Stimulated activated naive CD8-positive, alpha-beta T cell treated with anti-CD3 and anti-CD28 coated beads, Interleukin-15, amount 100 ng/mL, for 72 hours (primary cell): ENCODE measurements at regions not wholly inside any gene's neighbourhood (a gene's known extent, or its start where the extent isn't known, plus 50 kb on each side); places are given as distances from the start of the nearest gene placed in this dataset.

Experiments
- ATAC-seq: fragments of 150-1000 bp; cut with Tn5 transposase; 2 replicates; pipeline ENCODE4 v1.10.0; 2021; ENCODE audit warnings: mild to moderate bottlenecking, moderate library complexity
- DNase-seq, 2 donors: peaks; one replicate each; pipeline ENCODE4 v3.0.0; 2021 to 2022
- H3K27ac Mint-ChIP-seq, 2 donors: one replicate each; pipeline ENCODE4 v1.8.0; 2022; ENCODE audit warnings: mild to moderate bottlenecking in 2 of 2, mixed read lengths in 2 of 2, moderate library complexity in 2 of 2
- H3K27me3 Mint-ChIP-seq: one replicate; pipeline ENCODE4 v1.8.0; 2022; ENCODE audit warnings: mixed read lengths
- H3K4me1 Mint-ChIP-seq: one replicate; pipeline ENCODE4 v1.8.0; 2022; ENCODE audit warnings: mild to moderate bottlenecking, mixed read lengths
- H3K4me3 Mint-ChIP-seq, 2 donors: one replicate each; pipeline ENCODE4 v1.8.0; 2022; ENCODE audit warnings: mild to moderate bottlenecking in 2 of 2, mixed read lengths in 2 of 2, moderate library complexity in 1 of 2
- H3K9me3 Mint-ChIP-seq, 2 donors: one replicate each; pipeline ENCODE4 v1.8.0; 2022; ENCODE audit warnings: mixed read lengths in 2 of 2

DNA sequence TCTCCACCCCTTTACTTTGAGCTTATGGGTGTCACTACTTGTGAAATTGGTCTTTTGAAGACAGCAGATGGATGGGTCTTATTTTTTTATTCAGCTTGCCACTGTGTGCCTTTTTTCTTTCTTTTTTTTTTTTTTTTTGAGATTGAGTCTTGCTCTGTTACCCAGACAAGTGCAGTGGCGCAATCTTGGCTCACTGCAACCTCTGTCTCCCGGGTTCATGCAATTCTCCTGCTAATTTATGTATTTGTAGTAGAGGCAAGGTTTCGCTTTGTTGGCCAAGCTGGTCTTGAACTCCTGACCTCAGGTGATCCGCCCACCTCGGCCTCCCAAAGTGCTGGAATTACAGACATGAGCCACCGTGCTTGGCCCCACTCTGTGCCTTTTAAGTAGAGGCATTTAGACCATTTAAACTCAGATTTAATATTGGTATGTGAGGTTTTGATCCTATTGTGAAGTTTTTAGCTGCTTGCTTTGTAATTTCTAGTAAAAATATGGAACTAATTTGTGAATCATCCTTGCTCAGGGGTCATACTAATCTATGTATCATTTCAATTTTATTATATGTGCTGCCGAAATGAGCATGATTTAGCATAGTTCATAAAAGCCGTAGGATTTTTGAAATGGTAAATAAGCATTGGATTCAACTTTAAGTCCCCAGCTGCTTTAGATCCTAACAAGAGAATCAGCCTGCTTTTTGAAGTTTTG lies 584.5 kb downstream of the SLITRK1 start:
- Mint-ChIP-seq H3K9me3 (peaks cover 4 to 11% of the 10 kb centered on the region in 2 donors), H3K4me1 (no peaks in the 10 kb centered on the region), H3K27me3 (no peaks in the 10 kb centered on the region), H3K4me3 (no peak overlapping the region), H3K27ac (no peak overlapping the region)
- ATAC-seq = no peak
- no peak for DNase-seq

DNA sequence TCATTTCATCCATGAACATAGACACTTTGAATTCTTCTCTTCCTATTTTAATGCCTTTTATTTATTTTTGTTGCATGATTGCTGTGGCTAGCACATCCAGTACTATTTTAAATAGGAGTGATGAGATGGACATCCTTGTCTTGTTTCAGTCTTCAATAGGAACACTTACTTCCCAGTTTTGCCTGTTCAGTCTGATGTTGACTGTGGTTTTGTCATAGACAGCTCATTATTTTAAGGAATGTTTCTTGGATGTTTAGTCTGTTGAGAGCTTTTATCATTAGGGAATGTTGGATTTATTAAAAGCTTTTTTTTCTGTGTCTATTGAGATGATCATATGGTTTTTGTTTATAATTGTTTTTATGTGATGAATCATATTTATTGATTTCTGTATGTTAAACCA lies 586.6 kb downstream of the SLITRK1 start:
- Mint-ChIP-seq H3K27ac (no peak overlapping the region), H3K27me3 (no peaks in the 10 kb centered on the region)

DNA sequence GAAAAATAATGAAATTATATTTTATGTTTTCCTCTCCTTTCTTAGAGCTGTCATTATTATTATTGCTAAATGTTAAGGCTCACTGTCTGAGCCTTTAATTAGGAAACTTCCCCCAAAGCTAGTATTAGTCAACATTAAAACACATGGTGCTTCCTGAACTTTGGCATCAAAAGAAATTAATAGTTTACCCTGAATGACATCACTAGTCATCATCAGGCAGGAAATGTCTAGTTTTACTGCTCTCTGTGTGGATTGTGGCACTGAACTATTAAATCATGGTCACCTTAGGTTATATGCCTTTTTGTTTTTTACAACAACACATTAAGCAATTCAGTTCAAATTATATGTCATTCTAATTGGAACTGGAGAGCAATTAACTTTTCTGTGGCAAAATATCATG lies 595.5 kb downstream of the SLITRK1 start:
- Mint-ChIP-seq H3K27ac (no peak overlapping the region), H3K27me3 (no peaks in the 10 kb centered on the region), H3K9me3 (no peaks in the 10 kb centered on the region), H3K4me3 (no peak overlapping the region), H3K4me1 (no peaks in the 10 kb centered on the region)
- no peak for DNase-seq
- ATAC-seq = no peak

More for the DNA sequence above, 586.6 kb downstream of the SLITRK1 start:
- DNase-seq (no peak), ATAC-seq (no peak)
- no peaks in the 10 kb centered on the region for H3K4me1 Mint-ChIP-seq
- peaks cover 4 to 11% of the 10 kb centered on the region in 2 donors for H3K9me3 Mint-ChIP-seq
- no peak overlapping the region for H3K4me3 Mint-ChIP-seq

DNA sequence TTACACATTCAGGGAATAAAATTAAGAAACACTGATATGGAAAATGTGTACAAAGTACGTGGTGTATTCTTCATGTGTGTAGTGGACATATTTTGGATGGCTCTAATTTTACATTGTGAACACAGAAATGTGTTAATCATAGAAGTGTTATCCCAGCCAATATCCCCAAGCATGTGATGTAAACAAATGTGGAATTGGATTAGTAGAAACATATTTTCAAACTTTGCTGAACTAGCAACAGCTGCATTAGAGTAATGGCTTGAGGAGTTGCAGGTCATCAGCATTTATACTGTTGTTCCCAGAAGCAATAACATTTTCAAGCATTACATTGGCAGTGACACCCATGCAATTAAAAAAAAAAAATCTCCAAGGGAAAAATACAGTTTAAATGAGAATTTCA lies 600.6 kb downstream of the SLITRK1 start:
- Mint-ChIP-seq H3K4me1 (no peaks in the 10 kb centered on the region), H3K9me3 (no peaks in the 10 kb centered on the region), H3K4me3 (no peak overlapping the region), H3K27ac (no peak overlapping the region), H3K27me3 (no peaks in the 10 kb centered on the region)
- DNase-seq = no peak
- no peak for ATAC-seq

DNA sequence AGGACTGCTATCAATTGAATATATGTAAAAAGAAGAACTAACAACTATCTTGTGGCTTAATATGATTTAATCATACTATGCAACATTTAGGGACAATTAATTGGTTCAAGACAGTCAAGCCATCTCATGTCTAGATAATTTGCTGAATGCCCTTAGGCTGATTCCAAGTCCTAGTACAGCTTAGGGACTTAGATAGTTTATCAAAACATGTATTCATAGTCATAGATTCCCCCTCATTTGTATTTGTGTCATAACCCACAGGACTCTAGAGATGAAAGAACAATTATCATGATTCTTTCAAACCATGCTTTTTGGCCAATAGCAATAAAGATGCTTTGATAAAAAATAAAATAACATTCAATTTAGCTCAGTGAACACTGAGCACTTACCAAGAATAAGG lies 607.6 kb downstream of the SLITRK1 start:
- Mint-ChIP-seq H3K27me3 (no peaks in the 10 kb centered on the region), H3K4me3 (no peak overlapping the region), H3K9me3 (peaks cover 0 to 7% of the 10 kb centered on the region in 2 donors), H3K27ac (no peak overlapping the region), H3K4me1 (no peaks in the 10 kb centered on the region)
- DNase-seq (no peak), ATAC-seq (no peak)

DNA sequence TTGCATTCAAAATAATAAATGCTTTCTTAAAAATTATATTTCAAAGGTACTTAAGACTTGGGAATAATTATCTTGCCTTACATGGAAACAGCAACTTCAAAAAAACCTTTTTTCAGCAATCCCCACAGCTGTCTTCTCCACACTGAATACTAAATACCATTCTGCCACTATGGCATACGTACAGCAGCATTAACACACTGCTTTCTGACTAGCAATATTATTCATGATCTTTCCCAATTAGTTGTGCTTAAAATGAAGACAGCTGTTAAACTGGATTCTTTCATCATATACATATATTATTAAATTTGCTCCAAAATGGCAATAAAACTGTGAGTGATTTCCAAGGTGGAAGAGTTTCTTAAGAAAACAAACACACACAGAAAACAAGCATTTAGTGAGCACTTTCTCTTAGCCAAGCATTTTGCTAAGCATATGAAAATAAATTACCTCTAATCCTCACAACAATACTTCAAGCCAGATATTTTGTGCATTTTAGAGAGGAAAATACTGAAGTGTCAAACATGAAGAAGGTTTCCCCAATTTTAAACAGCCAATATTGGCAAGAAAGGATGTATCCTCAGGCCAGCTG lies 609.5 kb downstream of the SLITRK1 start:
- DNase-seq = no peak
- Mint-ChIP-seq H3K4me3 (no peak overlapping the region), H3K27ac (no peak overlapping the region), H3K9me3 (peaks cover 0 to 7% of the 10 kb centered on the region in 2 donors), H3K4me1 (no peaks in the 10 kb centered on the region), H3K27me3 (no peaks in the 10 kb centered on the region)
- no peak for ATAC-seq

DNA sequence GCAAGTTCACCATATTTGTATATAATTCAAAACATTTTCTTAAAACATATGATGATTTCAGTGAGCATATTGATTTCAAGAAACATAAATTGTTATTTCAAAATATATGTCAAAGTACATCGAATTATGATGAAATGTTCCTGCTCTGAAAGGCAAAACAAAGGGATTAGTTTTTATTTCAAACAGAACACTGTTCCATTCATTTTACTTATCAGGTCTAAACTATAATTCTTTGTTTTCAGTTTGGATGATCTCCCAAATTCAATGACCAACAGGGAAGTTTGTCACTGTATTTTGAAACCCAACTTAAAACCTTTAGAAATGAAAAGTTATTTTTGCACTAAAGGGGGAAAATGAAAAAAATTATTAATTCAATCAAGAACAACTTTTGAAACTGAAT lies 610.2 kb downstream of the SLITRK1 start:
- ATAC-seq (no peak), DNase-seq (no peak)
- no peak overlapping the region for H3K4me3 Mint-ChIP-seq
- H3K27ac Mint-ChIP-seq = no peak overlapping the region
- no peaks in the 10 kb centered on the region for H3K4me1 Mint-ChIP-seq
- no peaks in the 10 kb centered on the region for H3K27me3 Mint-ChIP-seq
- H3K9me3 Mint-ChIP-seq = peaks cover 0 to 7% of the 10 kb centered on the region in 2 donors

DNA sequence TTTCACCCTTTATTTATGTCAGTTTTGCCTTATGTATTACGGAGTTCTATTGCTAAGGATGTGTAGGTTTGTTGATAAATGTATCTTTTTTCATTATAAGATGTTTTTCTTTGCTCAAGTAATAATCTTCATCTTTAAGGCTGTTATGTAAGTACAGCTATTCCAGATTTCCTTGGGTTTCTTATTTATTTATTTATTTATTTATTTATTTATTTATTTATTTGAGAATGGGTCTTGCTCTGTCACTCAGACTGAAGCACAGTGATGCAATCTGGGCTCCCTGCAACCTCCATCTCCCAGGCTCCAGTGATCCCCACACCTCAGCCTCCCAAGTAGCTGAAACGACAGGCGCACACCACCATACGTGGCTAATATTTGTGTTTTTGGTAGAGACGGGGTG lies 617.0 kb downstream of the SLITRK1 start:
- DNase-seq = no peak
- ATAC-seq = no peak
- no peaks in the 10 kb centered on the region for H3K4me1 Mint-ChIP-seq
- peaks cover 0 to 23% of the 10 kb centered on the region in 2 donors for H3K9me3 Mint-ChIP-seq
- no peak overlapping the region for H3K4me3 Mint-ChIP-seq
- no peak overlapping the region for H3K27ac Mint-ChIP-seq
- H3K27me3 Mint-ChIP-seq = no peaks in the 10 kb centered on the region

DNA sequence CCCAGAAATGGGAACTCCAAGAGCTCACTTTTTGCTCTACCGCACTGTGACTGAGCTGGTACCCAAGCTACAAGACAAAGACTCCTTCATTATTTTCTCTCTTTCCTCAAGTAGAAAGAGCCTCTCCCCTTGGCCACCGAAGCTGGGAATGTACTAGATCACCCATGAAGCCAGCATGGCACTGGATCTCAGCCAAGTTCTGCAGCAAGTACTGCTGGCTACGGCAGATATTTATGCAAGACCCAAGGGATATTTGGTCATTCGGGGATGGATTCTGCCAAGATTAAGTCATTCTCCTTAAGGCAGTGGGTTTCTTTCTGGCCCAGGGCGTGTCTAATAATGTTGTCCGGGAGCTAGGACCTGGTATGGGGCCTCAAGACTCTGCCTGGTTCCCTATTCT lies 633.5 kb downstream of the SLITRK1 start:
- Mint-ChIP-seq H3K27ac (no peak overlapping the region), H3K9me3 (peaks cover 14 to 29% of the 10 kb centered on the region in 2 donors), H3K27me3 (no peaks in the 10 kb centered on the region), H3K4me1 (no peaks in the 10 kb centered on the region), H3K4me3 (no peak overlapping the region)
- no peak for DNase-seq
- ATAC-seq = no peak

DNA sequence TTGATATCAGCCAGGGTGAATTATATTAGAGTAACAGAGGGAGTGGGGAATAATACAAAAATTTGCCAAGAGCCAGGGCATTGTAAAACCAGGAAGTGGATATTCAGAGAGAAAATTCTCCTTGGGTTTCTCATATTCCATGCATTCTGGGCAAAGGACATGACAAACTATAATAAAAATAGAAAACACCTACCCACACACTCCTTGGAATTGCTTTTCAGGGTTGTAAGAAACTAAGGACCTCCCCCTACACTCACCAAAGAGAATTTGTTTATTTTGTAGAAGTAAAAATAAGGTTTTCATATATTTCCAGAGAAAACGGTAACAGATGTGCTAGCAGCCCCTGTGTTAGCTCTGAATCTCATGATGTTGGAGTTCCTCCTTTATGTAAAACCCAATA lies 649.6 kb downstream of the SLITRK1 start:
- ATAC-seq (no peak), DNase-seq (no peak)
- Mint-ChIP-seq H3K27me3 (no peaks in the 10 kb centered on the region), H3K9me3 (peaks cover 0 to 12% of the 10 kb centered on the region in 2 donors), H3K27ac (no peak overlapping the region), H3K4me3 (no peak overlapping the region), H3K4me1 (no peaks in the 10 kb centered on the region)

DNA sequence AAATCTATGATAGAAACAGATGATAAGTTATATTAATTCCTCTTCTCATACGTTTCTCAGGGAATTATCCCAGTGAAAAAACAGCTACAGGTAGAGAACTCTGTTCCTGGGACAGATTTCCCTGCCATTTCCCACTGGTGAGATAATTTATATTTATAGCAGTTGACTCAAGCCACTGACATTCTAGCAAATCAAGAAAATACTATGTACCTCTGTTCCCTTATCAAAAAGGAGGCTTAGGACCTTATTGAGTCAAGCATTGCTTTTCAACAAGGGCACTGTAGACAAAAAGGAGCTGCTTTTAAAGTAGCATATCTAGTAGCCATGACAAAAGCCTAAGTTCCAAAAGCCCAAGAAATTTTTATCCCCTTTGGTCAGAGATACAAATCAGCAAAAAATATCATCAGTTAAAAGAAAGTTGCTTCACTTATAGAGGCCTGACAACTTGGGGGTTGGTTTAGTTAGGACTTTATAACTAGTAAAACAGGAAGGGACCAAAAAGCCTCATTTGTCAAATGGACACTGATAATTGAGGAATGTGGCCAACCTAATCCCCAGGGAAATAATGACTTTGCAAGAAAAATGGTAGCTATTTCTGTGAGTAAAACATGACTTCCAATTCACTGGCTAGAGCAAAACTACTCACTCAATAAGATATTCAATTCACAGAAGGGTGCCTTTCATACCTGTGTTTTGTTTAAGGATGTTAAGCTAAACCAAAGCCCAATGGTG lies 652.5 kb downstream of the SLITRK1 start:
- no peaks in the 10 kb centered on the region for H3K4me1 Mint-ChIP-seq
- DNase-seq (no peak), ATAC-seq (no peak)
- no peaks in the 10 kb centered on the region for H3K9me3 Mint-ChIP-seq
- H3K27ac Mint-ChIP-seq = no peak overlapping the region
- no peaks in the 10 kb centered on the region for H3K27me3 Mint-ChIP-seq
- H3K4me3 Mint-ChIP-seq = no peak overlapping the region

DNA sequence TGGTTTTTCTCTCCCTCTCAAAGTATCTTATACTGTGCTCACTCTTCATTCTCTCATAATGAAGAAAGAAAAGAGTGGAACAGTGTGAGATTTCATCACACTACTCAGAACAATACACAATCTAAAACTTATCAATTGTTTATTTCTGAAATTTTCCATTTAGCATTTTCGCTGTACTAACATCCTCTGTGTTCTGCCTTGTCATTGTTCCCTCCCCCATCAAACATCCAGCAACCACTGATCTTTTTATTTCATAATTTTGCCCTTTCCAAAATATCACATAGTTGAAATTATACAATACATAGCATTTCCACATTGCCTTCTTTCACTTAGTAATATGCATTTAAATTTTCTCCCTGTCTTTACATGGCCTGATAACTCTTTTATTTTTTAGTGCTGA lies 658.7 kb downstream of the SLITRK1 start:
- Mint-ChIP-seq H3K4me1 (no peaks in the 10 kb centered on the region), H3K9me3 (no peaks in the 10 kb centered on the region), H3K27ac (no peak overlapping the region), H3K4me3 (no peak overlapping the region), H3K27me3 (no peaks in the 10 kb centered on the region)
- no peak for DNase-seq
- no peak for ATAC-seq

DNA sequence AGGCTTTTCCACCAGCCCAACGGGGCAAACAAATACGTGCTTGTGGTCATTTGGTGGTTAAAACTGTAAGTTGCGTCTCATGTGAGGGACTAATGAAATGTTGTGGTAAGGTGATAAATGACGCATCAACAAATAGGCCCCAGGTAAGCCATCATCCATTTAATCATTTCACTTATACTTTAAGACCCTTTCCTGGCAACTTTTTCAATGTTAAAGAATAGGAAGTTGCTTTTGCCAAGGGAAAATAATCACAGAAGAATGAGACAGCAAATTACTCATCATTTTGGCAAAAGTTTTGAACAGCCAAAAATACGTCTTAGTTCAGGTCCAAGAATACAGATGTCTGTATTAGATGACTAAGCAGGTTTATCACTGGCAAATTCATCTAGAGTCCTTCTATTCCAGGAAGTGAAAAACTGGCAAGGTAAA lies 660.4 kb downstream of the SLITRK1 start:
- no peak overlapping the region for H3K4me3 Mint-ChIP-seq
- no peaks in the 10 kb centered on the region for H3K27me3 Mint-ChIP-seq
- H3K27ac Mint-ChIP-seq = no peak overlapping the region
- H3K9me3 Mint-ChIP-seq = no peaks in the 10 kb centered on the region
- DNase-seq (no peak), ATAC-seq (no peak)
- H3K4me1 Mint-ChIP-seq = no peaks in the 10 kb centered on the region

DNA sequence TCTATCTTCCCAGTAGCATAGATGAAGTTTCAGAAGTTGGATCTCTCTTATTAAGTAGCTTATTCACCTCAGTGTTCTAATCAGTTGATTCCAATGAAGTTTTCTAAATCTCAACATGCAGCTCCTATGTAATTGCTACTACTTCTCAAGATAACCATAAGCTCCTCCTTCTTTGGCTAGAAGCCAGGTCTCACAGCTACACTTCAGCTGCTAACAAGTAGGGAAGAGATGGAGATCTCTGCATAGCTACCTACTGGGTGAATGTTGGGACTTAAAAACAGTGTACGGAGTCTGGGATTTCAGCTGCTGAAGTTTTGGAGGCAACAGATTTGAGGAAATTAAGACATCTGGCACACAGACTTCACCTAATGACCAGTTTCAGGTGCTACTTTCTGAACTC lies 661.0 kb downstream of the SLITRK1 start:
- no peaks in the 10 kb centered on the region for H3K9me3 Mint-ChIP-seq
- H3K4me1 Mint-ChIP-seq = no peaks in the 10 kb centered on the region
- ATAC-seq = no peak
- no peaks in the 10 kb centered on the region for H3K27me3 Mint-ChIP-seq
- no peak overlapping the region for H3K27ac Mint-ChIP-seq
- no peak overlapping the region for H3K4me3 Mint-ChIP-seq
- no peak for DNase-seq

DNA sequence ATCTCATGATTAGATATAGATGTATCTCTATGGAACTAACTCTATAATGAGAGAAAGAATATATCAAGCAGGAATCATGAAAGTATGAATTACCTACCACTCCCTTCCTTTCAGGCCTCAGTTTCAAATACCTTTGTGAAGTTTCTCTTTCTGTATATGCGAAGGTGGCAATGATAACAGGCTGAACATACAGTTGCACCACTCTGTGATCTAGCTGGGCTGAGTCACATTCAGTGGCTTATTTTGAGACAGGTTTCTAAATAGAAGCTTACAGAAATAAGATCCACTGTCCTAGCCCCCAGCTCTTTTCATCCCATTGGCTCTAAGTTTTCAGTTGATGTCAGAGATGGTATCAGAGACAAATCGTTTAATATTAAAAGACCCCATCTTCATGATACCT lies 662.0 kb downstream of the SLITRK1 start:
- no peak for DNase-seq
- Mint-ChIP-seq H3K9me3 (no peaks in the 10 kb centered on the region), H3K4me3 (no peak overlapping the region), H3K27me3 (no peaks in the 10 kb centered on the region), H3K27ac (no peak overlapping the region), H3K4me1 (no peaks in the 10 kb centered on the region)
- ATAC-seq = no peak

DNA sequence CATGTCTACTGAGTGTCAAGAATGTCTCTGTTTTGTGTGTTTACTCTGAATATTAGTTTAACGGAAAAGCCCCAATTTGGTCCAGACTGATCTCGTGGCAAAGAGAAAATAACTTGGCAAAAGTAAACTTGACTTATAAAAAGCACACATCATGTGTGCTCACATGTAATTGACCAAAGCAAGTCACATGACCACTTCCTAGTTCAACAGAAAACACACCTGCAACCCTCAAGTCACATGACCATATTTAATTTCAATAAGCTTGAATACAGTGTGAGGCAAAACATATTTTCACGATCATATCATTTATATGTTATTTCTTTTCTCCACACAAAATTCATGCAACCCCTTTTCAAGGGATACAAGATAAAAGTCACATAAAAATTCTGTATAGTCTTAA lies 662.4 kb downstream of the SLITRK1 start:
- no peak for DNase-seq
- no peak overlapping the region for H3K4me3 Mint-ChIP-seq

More for the DNA sequence above, 662.4 kb downstream of the SLITRK1 start:
- Mint-ChIP-seq H3K9me3 (no peaks in the 10 kb centered on the region), H3K4me1 (no peaks in the 10 kb centered on the region), H3K27me3 (no peaks in the 10 kb centered on the region), H3K27ac (no peak overlapping the region)
- ATAC-seq = no peak
